H9 (cell line): ENCODE measurements at regions not wholly inside any gene's neighbourhood (a gene's known extent, or its start where the extent isn't known, plus 50 kb on each side); places are given as distances from the start of the nearest gene placed in this dataset.

Experiments used
- DNase-seq: peaks from one replicate; pipeline ENCODE4 v3.0.0-alpha.2; 2017
- H2AFZ ChIP-seq: one replicate; pipeline ENCODE4 v1.6.1; 2013; ENCODE audit warnings: mild to moderate bottlenecking, low read length, control low read depth, moderate library complexity
- H2AK5ac ChIP-seq: 2 replicates; pipeline ENCODE4 v1.6.1; 2013; ENCODE audit warnings: low read length, control low read depth, mixed read lengths; ENCODE audit not compliant: insufficient read length
- H2BK120ac ChIP-seq: one replicate; pipeline ENCODE4 v1.6.1; 2013; ENCODE audit warnings: low read depth, mild to moderate bottlenecking, low read length, control low read depth, inconsistent platforms; ENCODE audit not compliant: poor library complexity, severe bottlenecking
- H2BK12ac ChIP-seq: 2 replicates; pipeline ENCODE4 v1.6.1; 2013; ENCODE audit warnings: low read length, control low read depth, mixed read lengths, low read depth; ENCODE audit not compliant: insufficient read length
- H2BK15ac ChIP-seq: 2 replicates; pipeline ENCODE4 v1.6.1; 2013; ENCODE audit warnings: low read depth, low read length, control low read depth
- H2BK20ac ChIP-seq: one replicate; pipeline ENCODE4 v1.6.1; 2013; ENCODE audit warnings: low read depth, mild to moderate bottlenecking, low read length, control low read depth, inconsistent platforms; ENCODE audit not compliant: poor library complexity, severe bottlenecking
- H2BK5ac ChIP-seq: 2 replicates; pipeline ENCODE4 v1.6.1; 2013; ENCODE audit warnings: low read length, control low read depth, mixed read lengths; ENCODE audit not compliant: insufficient read length
- H3K14ac ChIP-seq: 2 replicates; pipeline ENCODE4 v1.6.1; 2013; ENCODE audit warnings: low read length, control low read depth; ENCODE audit not compliant: insufficient read depth
- H3K18ac ChIP-seq: 2 replicates; pipeline ENCODE4 v1.6.1; 2013; ENCODE audit warnings: low read depth, mild to moderate bottlenecking, mixed read lengths, low read length, control low read depth; ENCODE audit not compliant: insufficient read length
- H3K23ac ChIP-seq: 2 replicates; pipeline ENCODE4 v1.6.1; 2013; ENCODE audit warnings: low read length, control low read depth, mixed read lengths, low read depth; ENCODE audit not compliant: insufficient read length
- H3K23me2 ChIP-seq: 2 replicates; pipeline ENCODE4 v1.6.1; 2013; ENCODE audit warnings: low read depth, mild to moderate bottlenecking, mixed read lengths, low read length, control low read depth; ENCODE audit not compliant: insufficient read length, poor library complexity, severe bottlenecking
- H3K27ac ChIP-seq: 2 replicates; pipeline ENCODE4 v1.5.1; 2013; ENCODE audit warnings: low read length, control low read depth, mixed read lengths, low read depth; ENCODE audit not compliant: insufficient read length
- H3K27me3 ChIP-seq: 2 replicates; pipeline ENCODE4 v1.6.1; 2013; ENCODE audit warnings: low read length, control low read depth, inconsistent platforms; ENCODE audit not compliant: insufficient read depth
- H3K4ac ChIP-seq: 2 replicates; pipeline ENCODE4 v1.6.1; 2013; ENCODE audit warnings: low read depth, mild to moderate bottlenecking, control low read depth, inconsistent platforms, low read length, moderate library complexity
- H3K4me1 ChIP-seq: 2 replicates; pipeline ENCODE4 v1.6.1; 2013; ENCODE audit warnings: low read length, control low read depth, inconsistent platforms; ENCODE audit not compliant: insufficient read depth
- H3K4me2 ChIP-seq: 2 replicates; pipeline ENCODE4 v1.6.1; 2013; ENCODE audit warnings: low read length, control low read depth, mixed read lengths; ENCODE audit not compliant: insufficient read length, insufficient read depth
- H3K56ac ChIP-seq: 2 replicates; pipeline ENCODE4 v1.6.1; 2013; ENCODE audit warnings: low read depth, mild to moderate bottlenecking, mixed read lengths, low read length, control low read depth; ENCODE audit not compliant: insufficient read length
- H3K79me1 ChIP-seq: 2 replicates; pipeline ENCODE4 v1.6.1; 2013; ENCODE audit warnings: low read depth, mild to moderate bottlenecking, moderate library complexity, low read length, control low read depth, inconsistent platforms; ENCODE audit not compliant: insufficient read depth, poor library complexity, severe bottlenecking
- H3K79me2 ChIP-seq: 2 replicates; pipeline ENCODE4 v1.6.1; 2013; ENCODE audit warnings: low read length, control low read depth, inconsistent platforms; ENCODE audit not compliant: insufficient read depth
- H3K9ac ChIP-seq: 2 replicates; pipeline ENCODE4 v1.6.1; 2013; ENCODE audit warnings: low read length, control low read depth, mixed read lengths; ENCODE audit not compliant: insufficient read length; ENCODE audit errors: extremely low read depth
- H3K9me3 ChIP-seq: one replicate; pipeline ENCODE4 v1.6.1; 2013; ENCODE audit warnings: low read depth, low read length, inconsistent platforms; ENCODE audit not compliant: control insufficient read depth
- H3T11ph ChIP-seq: one replicate; pipeline ENCODE4 v1.6.1; 2013; ENCODE audit warnings: mild to moderate bottlenecking, low read length, control low read depth, inconsistent platforms
- H4K20me1 ChIP-seq: one replicate; pipeline ENCODE4 v1.6.1; 2013; ENCODE audit not compliant: control insufficient read depth, insufficient read length, insufficient read depth
- H4K5ac ChIP-seq: 2 replicates; pipeline ENCODE4 v1.6.1; 2013; ENCODE audit warnings: low read depth, mild to moderate bottlenecking, mixed read lengths, low read length, control low read depth; ENCODE audit not compliant: insufficient read length
- H4K8ac ChIP-seq: replicated peaks from 2 replicates; pipeline ENCODE4 v1.6.1; 2013; ENCODE audit warnings: low read length, control low read depth, mixed read lengths, low read depth; ENCODE audit not compliant: insufficient read length
- H4K91ac ChIP-seq: 2 replicates; pipeline ENCODE4 v1.6.1; 2013; ENCODE audit warnings: low read depth, mild to moderate bottlenecking, moderate library complexity, mixed read lengths, low read length, control low read depth; ENCODE audit not compliant: insufficient read length
- H3K27ac Mint-ChIP-seq, 3 experiments: 2 replicates in 2 of 3; 3 replicates in 1 of 3; pipeline ENCODE4 v1.8.0; 2020 to 2021; ENCODE audit warnings: mixed read lengths in 3 of 3, mild to moderate bottlenecking in 1 of 3, moderate library complexity in 1 of 3
- H3K27me3 Mint-ChIP-seq: 2 replicates; pipeline ENCODE4 v1.8.0; 2021; ENCODE audit warnings: low read depth, mild to moderate bottlenecking, moderate library complexity, mixed read lengths
- H3K36me3 Mint-ChIP-seq, 3 experiments: 2 replicates in 2 of 3; 3 replicates in 1 of 3; pipeline ENCODE4 v1.8.0; 2020 to 2021; ENCODE audit warnings: low read depth in 3 of 3, mixed read lengths in 3 of 3; ENCODE audit not compliant: insufficient read depth in 1 of 3
- H3K4me1 Mint-ChIP-seq, 2 experiments: 2 replicates each; pipeline ENCODE4 v1.8.0; 2020; ENCODE audit warnings: mixed read lengths in 2 of 2
- H3K4me3 Mint-ChIP-seq, 2 experiments: 2 replicates in 1 of 2; 3 replicates in 1 of 2; pipeline ENCODE4 v1.8.0; 2020 to 2021; ENCODE audit warnings: mild to moderate bottlenecking in 2 of 2, mixed read lengths in 2 of 2, moderate library complexity in 1 of 2
- H3K9me3 Mint-ChIP-seq, 2 experiments: 2 replicates in 1 of 2; 3 replicates in 1 of 2; pipeline ENCODE4 v1.8.0; 2020; ENCODE audit warnings: mild to moderate bottlenecking in 2 of 2, mixed read lengths in 2 of 2, moderate library complexity in 1 of 2
- CTCF ChIP-seq: fragments of 200-600 bp; sonication (generic); conservative IDR thresholded peaks from 3 replicates; pipeline ENCODE4 v1.8.0; 2021; ENCODE audit warnings: antibody characterized with exemption, mild to moderate bottlenecking
- WGBS: extraction: QIAGEN DNeasy Blood & Tissue Kit; methylation state at CpG from one replicate; pipeline ENCODE4 v1.1.7; 2013; ENCODE audit warnings: missing lambda C conversion rate, low lambda C conversion rate, mixed read lengths; ENCODE audit not compliant: insufficient read length; ENCODE audit errors: extremely low coverage; 5-methylcytosine and 5-hydroxymethylcytosine counted together

DNA sequence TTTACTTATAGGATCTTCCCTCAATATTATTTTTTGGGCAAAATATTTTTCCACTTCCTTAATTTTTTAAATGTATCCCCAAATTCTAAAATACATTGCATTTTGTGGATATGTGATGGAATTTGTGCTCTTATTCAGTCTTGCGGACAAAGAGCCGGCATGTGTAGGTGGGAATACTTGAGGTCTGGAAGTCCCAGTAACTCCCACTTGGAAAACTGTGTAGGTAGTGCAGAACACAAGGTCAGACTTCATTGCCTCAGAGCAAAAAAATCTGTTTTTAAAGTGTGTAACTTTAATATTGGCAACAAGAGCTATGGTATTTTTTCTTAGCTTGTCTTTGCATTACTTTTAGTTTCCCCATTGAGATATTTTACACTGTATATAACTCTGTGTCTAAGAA, 68.5 kb upstream of the SEMA3A start:
- no peaks in the 10 kb centered on the region for H3K27me3 ChIP-seq
- H3K4ac ChIP-seq, result no peak overlapping the region
- no peak overlapping the region for H2BK15ac ChIP-seq
- H3K56ac ChIP-seq, result no peak overlapping the region
- H3K9ac ChIP-seq, result no peak overlapping the region
- H2BK12ac ChIP-seq, result no peak overlapping the region
- H3K4me1 ChIP-seq, result no peaks in the 10 kb centered on the region
- H3K4me2 ChIP-seq, result no peak overlapping the region
- no peaks in the 10 kb centered on the region for H3K79me1 ChIP-seq
- no CpG with 5 or more reads among the region's 2 CpGs for WGBS
- H3K9me3 Mint-ChIP-seq, result no peaks in the 10 kb centered on the region
- H2AFZ ChIP-seq, result no peak overlapping the region
- H3K27me3 Mint-ChIP-seq, result no peaks in the 10 kb centered on the region
- no peak overlapping the region for H3T11ph ChIP-seq
- H2BK20ac ChIP-seq, result no peak overlapping the region
- no peak overlapping the region for H2BK120ac ChIP-seq
- H3K4me3 Mint-ChIP-seq, result no peak overlapping the region
- H2BK5ac ChIP-seq, result no peak overlapping the region
- H4K20me1 ChIP-seq, result no peaks in the 10 kb centered on the region
- no peak overlapping the region for H4K91ac ChIP-seq
- H2AK5ac ChIP-seq, result no peak overlapping the region
- no peak overlapping the region for H3K23ac ChIP-seq
- no peak overlapping the region for H3K27ac ChIP-seq
- DNase-seq, result no peak
- H3K4me1 Mint-ChIP-seq, result peaks cover 0 to 3% of the 10 kb centered on the region in 2 experiments; a peak in 1 of 4 replicates
- no peaks in the 10 kb centered on the region for H3K36me3 Mint-ChIP-seq
- H3K14ac ChIP-seq, result no peak overlapping the region
- no peak overlapping the region for H4K5ac ChIP-seq
- TF ChIP-seq CTCF, result no peak
- no peaks in the 10 kb centered on the region for H3K79me2 ChIP-seq
- no peak overlapping the region for H3K27ac Mint-ChIP-seq
- no peaks in the 10 kb centered on the region for H3K23me2 ChIP-seq
- no peaks in the 10 kb centered on the region for H3K9me3 ChIP-seq
- no peak overlapping the region for H3K18ac ChIP-seq
- H4K8ac ChIP-seq, result no peak overlapping the region
